Neural progenitor cell (in vitro differentiated cells): ENCODE measurements at regions not wholly inside any gene's neighbourhood (a gene's known extent, or its start where the extent isn't known, plus 50 kb on each side); places are given as distances from the start of the nearest gene placed in this dataset.
A peak's percentile ranks its signal among the peaks of the same experiment; 100 is the strongest.

Experiments
- DNase-seq: peaks from one replicate; pipeline ENCODE4 v3.0.0-alpha.2; 2016; ENCODE audit warnings: low spot score
- H2AFZ ChIP-seq: fragments of 200-600 bp; sonication (generic); replicated peaks from 2 replicates; pipeline ENCODE4 v1.6.1; 2016; ENCODE audit warnings: antibody characterized with exemption
- H3F3A ChIP-seq: fragments of 200-600 bp; sonication (generic); 2 replicates; pipeline ENCODE4 v1.6.1; 2016; ENCODE audit warnings: antibody characterized with exemption, low read depth
- H3K27ac ChIP-seq: fragments of 200-600 bp; sonication (generic); 2 replicates; pipeline ENCODE4 v1.5.1; 2016; ENCODE audit warnings: mild to moderate bottlenecking
- H3K27me3 ChIP-seq: fragments of 200-600 bp; sonication (generic); 2 replicates; pipeline ENCODE4 v1.6.1; 2016; ENCODE audit warnings: mild to moderate bottlenecking, moderate library complexity
- H3K36me3 ChIP-seq: fragments of 200-600 bp; sonication (generic); 2 replicates; pipeline ENCODE4 v1.5.1; 2016
- H3K4me1 ChIP-seq: fragments of 200-600 bp; sonication (generic); 2 replicates; pipeline ENCODE4 v1.6.1; 2016; ENCODE audit warnings: mixed run types
- H3K4me2 ChIP-seq: fragments of 200-600 bp; sonication (generic); 2 replicates; pipeline ENCODE4 v1.6.1; 2016
- H3K4me3 ChIP-seq: fragments of 200-600 bp; sonication (generic); 2 replicates; pipeline ENCODE4 v1.5.1; 2016
- H3K79me2 ChIP-seq: fragments of 200-600 bp; sonication (generic); 2 replicates; pipeline ENCODE4 v1.6.1; 2016; ENCODE audit warnings: low read depth
- H3K9ac ChIP-seq: fragments of 200-600 bp; sonication (generic); 2 replicates; pipeline ENCODE4 v1.6.1; 2016
- H3K9me3 ChIP-seq: fragments of 200-600 bp; sonication (generic); 2 replicates; pipeline ENCODE4 v1.5.1; 2016; ENCODE audit warnings: low read depth
- H4K20me1 ChIP-seq: fragments of 200-600 bp; sonication (generic); 2 replicates; pipeline ENCODE4 v1.6.1; 2016; ENCODE audit warnings: low read depth
- H3K27ac Mint-ChIP-seq: 3 replicates; pipeline ENCODE4 v1.8.0; 2021; ENCODE audit warnings: mixed read lengths
- H3K27me3 Mint-ChIP-seq: 2 replicates; pipeline ENCODE4 v1.8.0; 2022; ENCODE audit warnings: low read depth, mild to moderate bottlenecking, inconsistent platforms, moderate library complexity, mixed read lengths; ENCODE audit not compliant: insufficient read depth
- H3K36me3 Mint-ChIP-seq: 3 replicates; pipeline ENCODE4 v1.8.0; 2021; ENCODE audit warnings: mixed read lengths
- H3K4me1 Mint-ChIP-seq: 3 replicates; pipeline ENCODE4 v1.8.0; 2021; ENCODE audit warnings: mixed read lengths
- H3K4me3 Mint-ChIP-seq: 3 replicates; pipeline ENCODE4 v1.8.0; 2021; ENCODE audit warnings: mild to moderate bottlenecking, moderate library complexity, mixed read lengths
- H3K9me3 Mint-ChIP-seq: 3 replicates; pipeline ENCODE4 v1.8.0; 2020; ENCODE audit warnings: mixed read lengths
- CTCF ChIP-seq: fragments of 200-600 bp; sonication (generic); IDR thresholded peaks from 2 replicates; pipeline ENCODE4 v1.5.1; 2017; ENCODE audit warnings: antibody characterized with exemption, mild to moderate bottlenecking
- EZH2 ChIP-seq: fragments of 200-600 bp; sonication (generic); IDR thresholded peaks from 2 replicates; pipeline ENCODE4 v1.6.1; 2017; ENCODE audit warnings: antibody characterized with exemption, mild to moderate bottlenecking, moderate library complexity
- EZH2phosphoT487 ChIP-seq: fragments of 200-600 bp; sonication (generic); IDR thresholded peaks from 2 replicates; pipeline ENCODE4 v1.6.1; 2017; ENCODE audit warnings: antibody characterized with exemption

DNA sequence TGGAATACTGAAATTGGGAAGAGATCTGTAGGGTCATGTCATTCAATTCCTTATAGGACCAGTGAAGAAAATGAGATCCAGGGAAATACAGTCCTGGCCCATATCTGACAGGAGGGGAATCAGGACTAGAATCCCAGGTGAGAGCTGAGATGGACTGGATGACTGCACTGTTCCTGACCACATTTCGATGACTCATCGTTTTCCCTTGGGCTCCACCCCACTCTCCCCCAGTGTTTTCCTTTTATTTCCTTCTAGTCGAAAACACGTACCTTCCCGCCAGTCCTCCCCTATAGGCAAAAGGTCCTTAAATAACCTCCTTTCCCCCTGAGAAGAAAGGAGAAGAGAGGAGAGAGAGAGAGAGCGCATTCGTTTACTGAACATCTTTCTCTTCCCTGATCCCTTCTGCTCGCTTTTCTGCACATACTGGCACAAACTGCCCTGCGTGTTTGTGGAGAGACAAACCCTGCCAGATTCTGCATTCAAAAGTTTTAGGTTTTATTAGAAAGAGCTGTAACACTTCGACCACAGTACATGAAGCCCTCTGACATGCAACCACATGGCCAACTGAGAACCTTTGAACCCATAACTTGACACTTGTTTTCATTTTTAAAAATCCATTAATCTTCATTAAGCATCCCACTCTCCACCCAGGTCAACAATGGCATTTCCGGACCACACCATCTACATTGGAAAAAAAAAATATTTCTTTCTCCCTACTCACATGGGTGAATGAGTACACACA is 565.7 kb downstream of the METTL15 start:
- no peaks in the 10 kb centered on the region for H3K9me3 ChIP-seq
- no peaks in the 10 kb centered on the region for H4K20me1 ChIP-seq
- Mint-ChIP-seq H3K27ac (no peak overlapping the region), H3K4me1 (peaks cover 7% of the 10 kb centered on the region), H3K4me3 (no peak overlapping the region), H3K9me3 (no peaks in the 10 kb centered on the region), H3K27me3 (no peaks in the 10 kb centered on the region), H3K36me3 (no peaks in the 10 kb centered on the region)
- H3F3A ChIP-seq: no peaks in the 10 kb centered on the region
- DNase-seq: no peak
- H3K4me1 ChIP-seq: no peaks in the 10 kb centered on the region
- H3K27me3 ChIP-seq: no peaks in the 10 kb centered on the region
- no peak overlapping the region for H3K4me2 ChIP-seq
- H3K79me2 ChIP-seq: no peaks in the 10 kb centered on the region
- H3K36me3 ChIP-seq: no peaks in the 10 kb centered on the region
- H3K4me3 ChIP-seq: no peak overlapping the region
- no peak overlapping the region for H3K27ac ChIP-seq
- H2AFZ ChIP-seq: no peak overlapping the region
- H3K9ac ChIP-seq: no peak overlapping the region
- TF ChIP-seq EZH2phosphoT487: no peak
- TF ChIP-seq EZH2: no peak
- no peak for TF ChIP-seq CTCF

GRCh38 chr11:28671274-28671673 is 563.1 kb downstream of the METTL15 start:
- Mint-ChIP-seq H3K4me1 (peaks cover 10% of the 10 kb centered on the region), H3K36me3 (no peaks in the 10 kb centered on the region), H3K27me3 (no peaks in the 10 kb centered on the region), H3K9me3 (no peaks in the 10 kb centered on the region), H3K4me3 (no peak overlapping the region), H3K27ac (no peak overlapping the region)
- no peak for DNase-seq
- Histone ChIP-seq H3K4me1 (no peaks in the 10 kb centered on the region), H3K79me2 (no peaks in the 10 kb centered on the region), H2AFZ (no peak overlapping the region), H3F3A (no peaks in the 10 kb centered on the region), H3K36me3 (no peaks in the 10 kb centered on the region), H4K20me1 (no peaks in the 10 kb centered on the region), H3K27me3 (no peaks in the 10 kb centered on the region), H3K9ac (no peak overlapping the region), H3K9me3 (no peaks in the 10 kb centered on the region), H3K27ac (no peak overlapping the region), H3K4me2 (no peak overlapping the region), H3K4me3 (no peak overlapping the region)
- TF ChIP-seq CTCF (no peak), EZH2 (no peak), EZH2phosphoT487 (no peak)

DNA sequence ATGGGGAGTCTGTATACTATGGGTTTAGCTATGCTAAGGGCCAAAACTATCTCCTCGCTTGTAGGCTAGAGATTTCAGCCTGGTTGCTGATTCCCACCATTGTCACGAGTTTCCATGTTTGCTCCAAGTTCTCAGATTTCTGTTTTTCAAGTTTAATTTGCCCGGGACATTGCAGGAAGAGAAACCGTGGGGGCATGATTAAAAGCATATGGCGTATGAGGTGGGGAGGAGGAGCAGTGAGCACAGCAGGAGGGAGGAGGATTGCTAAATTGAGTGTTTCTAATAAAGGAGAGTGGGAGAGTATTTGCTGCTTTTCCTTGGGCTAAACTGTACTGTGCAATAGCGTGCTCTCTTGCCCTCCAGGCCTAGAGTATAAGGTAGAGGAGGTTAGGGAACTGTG is 558.4 kb downstream of the METTL15 start:
- Histone ChIP-seq H3K4me3 (no peak overlapping the region), H3K27me3 (no peaks in the 10 kb centered on the region), H3K4me1 (no peaks in the 10 kb centered on the region), H3K27ac (no peak overlapping the region), H3K9ac (no peak overlapping the region), H2AFZ (no peak overlapping the region), H4K20me1 (no peaks in the 10 kb centered on the region), H3K9me3 (no peaks in the 10 kb centered on the region), H3K79me2 (no peaks in the 10 kb centered on the region), H3K4me2 (no peak overlapping the region), H3K36me3 (no peaks in the 10 kb centered on the region), H3F3A (no peaks in the 10 kb centered on the region)
- no peaks in the 10 kb centered on the region for H3K27me3 Mint-ChIP-seq
- no peaks in the 10 kb centered on the region for H3K36me3 Mint-ChIP-seq
- no peak overlapping the region for H3K27ac Mint-ChIP-seq
- peak overlapping the region; percentile 21 for H3K4me3 Mint-ChIP-seq
- peaks cover 7% of the 10 kb centered on the region for H3K4me1 Mint-ChIP-seq
- H3K9me3 Mint-ChIP-seq: peaks cover 3% of the 10 kb centered on the region
- TF ChIP-seq EZH2: no peak
- no peak for TF ChIP-seq EZH2phosphoT487
- TF ChIP-seq CTCF: no peak
- DNase-seq: no peak
